GM18909 (cell line): ENCODE measurements at regions not wholly inside any gene's neighbourhood (a gene's known extent, or its start where the extent isn't known, plus 50 kb on each side); places are given as distances from the start of the nearest gene placed in this dataset.
"Not testable (repeated sequence)": the region's sequence is repeated elsewhere in the genome, so short reads cannot be mapped to it uniquely, and the experiment has no call there.

Experiments
- ATAC-seq: cut with Tn5 transposase; IDR thresholded peaks from one replicate; pipeline ENCODE4 v1.9.1; 2021; ENCODE audit warnings: mild to moderate bottlenecking; ENCODE audit not compliant: unreplicated experiment, poor library complexity

DNA sequence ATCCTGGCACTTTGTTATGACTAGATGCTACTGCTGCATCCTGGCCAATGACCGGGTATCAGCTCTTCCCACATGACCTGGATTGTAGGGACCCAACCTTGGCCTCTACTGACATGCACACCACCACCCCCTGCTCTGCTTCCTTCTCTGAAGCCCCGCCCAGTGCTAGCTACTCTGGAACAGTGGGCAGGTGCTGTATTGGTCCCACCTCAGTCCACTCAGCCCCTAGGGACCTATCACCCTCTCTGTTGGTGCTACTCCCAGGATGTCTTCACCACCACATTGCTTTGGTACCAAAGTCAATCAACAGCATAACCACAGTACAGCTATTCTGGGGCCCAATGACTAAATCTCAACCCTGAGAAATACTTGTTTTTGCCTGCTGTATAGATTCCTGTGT, 170.2 kb upstream of the PRICKLE2 start:
- ATAC-seq = no peak

DNA sequence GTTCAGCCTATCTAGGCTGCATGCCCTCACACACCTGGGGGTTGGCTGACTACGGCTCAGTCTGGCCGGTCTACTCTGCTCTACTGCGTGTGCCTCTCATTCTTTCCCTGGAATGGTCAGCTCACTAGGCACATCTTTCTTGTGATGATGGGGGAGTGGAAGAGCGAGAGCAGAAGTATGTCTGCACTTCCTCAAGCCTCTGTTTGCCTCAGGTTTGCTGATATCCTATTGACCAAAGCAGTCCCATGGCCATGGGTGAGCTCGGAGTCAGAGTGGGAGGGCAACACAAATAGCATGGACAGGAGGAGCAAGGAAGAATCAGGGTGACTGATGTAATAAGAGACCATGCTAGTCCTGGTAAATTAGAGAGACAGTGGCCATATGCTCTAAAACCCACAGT, 167.9 kb upstream of the PRICKLE2 start:
- ATAC-seq = no peak

- ATAC-seq = no peak
These were observed 166.7 kb upstream of the PRICKLE2 start for GRCh38 chr3:64392001-64392400.

- ATAC-seq = no peak
These were observed 165.6 kb upstream of the PRICKLE2 start for GRCh38 chr3:64390893-64391292.

GRCh38 chr3:64388886-64389285, 163.6 kb upstream of the PRICKLE2 start:
- ATAC-seq = no peak

GRCh38 chr3:64387688-64388087, 162.4 kb upstream of the PRICKLE2 start:
- no peak for ATAC-seq

DNA sequence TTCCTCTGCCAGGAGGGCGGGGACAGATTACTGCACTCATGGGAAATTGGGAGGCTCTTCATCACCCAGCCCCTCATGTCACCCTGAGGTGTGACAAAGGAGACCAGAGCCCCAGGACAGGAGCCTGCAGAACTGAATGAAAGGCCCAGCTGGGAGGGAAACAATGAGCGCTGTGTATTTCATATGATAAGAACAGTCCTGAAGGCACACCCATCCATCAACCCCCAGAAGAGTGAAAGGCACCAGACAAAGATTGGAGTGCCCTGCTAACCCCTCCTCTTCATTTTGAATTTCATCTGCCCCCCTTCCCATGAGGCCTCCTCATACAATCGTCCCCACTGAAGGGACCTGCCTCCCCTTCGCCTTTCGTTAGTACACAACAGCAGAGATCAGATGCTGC, 160.0 kb upstream of the PRICKLE2 start:
- ATAC-seq = no peak

GRCh38 chr3:64384561-64384960, 159.3 kb upstream of the PRICKLE2 start:
- ATAC-seq = no peak

- no peak for ATAC-seq
These were observed 156.9 kb upstream of the PRICKLE2 start for GRCh38 chr3:64382153-64382552.

- ATAC-seq = no peak
These were observed 156.1 kb upstream of the PRICKLE2 start for GRCh38 chr3:64381367-64381766.

- ATAC-seq = no peak
These were observed 155.3 kb upstream of the PRICKLE2 start for GRCh38 chr3:64380546-64380945.

DNA sequence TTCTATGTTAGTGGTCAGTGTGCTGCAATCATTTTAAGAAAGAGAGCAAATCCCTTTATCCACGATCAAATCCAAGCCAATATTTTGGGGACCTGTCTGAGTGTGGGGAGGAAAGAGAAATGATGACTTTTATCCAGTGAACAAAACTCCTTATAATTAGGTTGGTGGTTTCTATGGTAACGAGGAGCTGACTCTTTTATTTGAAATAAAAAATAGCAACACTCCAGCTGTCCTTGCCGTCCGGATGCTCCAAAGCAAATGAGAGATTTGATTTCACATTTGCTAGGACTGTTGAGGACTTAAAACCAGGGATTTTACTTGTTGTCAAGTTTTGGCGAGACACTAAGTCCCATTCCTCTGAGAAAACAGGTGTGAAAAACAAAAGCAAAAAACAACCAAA, 154.0 kb upstream of the PRICKLE2 start:
- ATAC-seq = no peak

- ATAC-seq = no peak
These were observed 152.7 kb upstream of the PRICKLE2 start for GRCh38 chr3:64377942-64378341.

GRCh38 chr3:64375737-64376136, 150.5 kb upstream of the PRICKLE2 start:
- no peak for ATAC-seq

- no peak for ATAC-seq
These were observed 144.1 kb upstream of the PRICKLE2 start for GRCh38 chr3:64369390-64369789.

GRCh38 chr3:64368257-64369020, 143.2 kb upstream of the PRICKLE2 start:
- ATAC-seq = no peak

GRCh38 chr3:64365877-64366276, 140.6 kb upstream of the PRICKLE2 start:
- ATAC-seq = no peak

- no peak for ATAC-seq
These were observed 138.6 kb upstream of the PRICKLE2 start for GRCh38 chr3:64363842-64364241.

DNA sequence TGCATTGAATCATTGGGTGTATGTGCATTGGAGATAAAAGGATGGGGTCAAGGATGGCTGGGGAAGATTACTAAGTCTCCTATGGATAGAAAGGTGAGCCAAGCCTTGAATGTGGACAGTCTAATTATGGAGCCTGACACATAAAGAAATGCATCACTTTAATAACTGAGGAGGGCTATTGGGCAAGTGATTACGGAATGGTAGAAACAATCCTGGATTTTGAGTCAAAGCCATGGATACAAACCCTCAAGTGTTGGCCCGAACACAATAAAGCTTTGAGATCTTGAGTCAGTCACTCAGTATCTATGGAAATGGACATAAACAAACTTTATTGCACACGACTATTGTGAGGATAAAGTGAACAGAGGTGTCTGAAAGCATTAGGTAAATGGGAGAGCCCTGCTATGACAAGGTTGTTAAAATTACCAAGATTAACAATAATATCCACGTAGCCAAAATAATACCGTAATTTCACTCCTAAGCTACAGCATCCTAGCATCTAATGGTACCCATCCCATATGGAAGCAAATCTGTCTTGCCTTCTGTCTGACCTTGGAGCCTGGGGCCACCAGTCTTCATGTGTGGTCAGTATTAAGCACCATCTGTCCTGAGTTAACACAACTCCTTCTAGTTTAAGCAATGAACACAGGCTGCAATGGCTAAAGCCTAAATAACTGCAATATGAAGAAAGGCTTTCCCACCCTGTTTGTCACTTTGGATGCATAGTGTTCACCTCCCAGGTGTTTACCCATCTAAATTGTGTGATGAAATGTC, 136.9 kb upstream of the PRICKLE2 start:
- no peak for ATAC-seq

DNA sequence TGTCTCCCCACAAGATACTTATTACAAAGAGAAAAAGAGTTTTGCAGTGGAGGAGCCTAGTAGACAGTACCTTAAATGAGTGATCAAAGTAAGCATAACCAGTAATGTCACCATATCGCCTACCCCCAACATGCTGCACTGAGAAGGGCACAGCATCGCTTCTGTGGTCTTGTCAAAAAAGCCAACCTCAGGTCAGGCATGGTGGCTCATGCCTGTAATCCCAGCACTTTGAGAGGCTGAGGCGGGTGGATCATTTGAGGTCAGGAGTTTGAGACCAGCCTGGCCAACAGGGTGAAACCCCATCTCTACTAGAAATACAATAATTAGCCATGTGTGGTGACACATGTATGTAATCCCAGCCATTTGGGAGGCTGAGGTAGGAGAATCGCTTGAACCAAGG, 135.8 kb upstream of the PRICKLE2 start:
- not testable (repeated sequence) for ATAC-seq

DNA sequence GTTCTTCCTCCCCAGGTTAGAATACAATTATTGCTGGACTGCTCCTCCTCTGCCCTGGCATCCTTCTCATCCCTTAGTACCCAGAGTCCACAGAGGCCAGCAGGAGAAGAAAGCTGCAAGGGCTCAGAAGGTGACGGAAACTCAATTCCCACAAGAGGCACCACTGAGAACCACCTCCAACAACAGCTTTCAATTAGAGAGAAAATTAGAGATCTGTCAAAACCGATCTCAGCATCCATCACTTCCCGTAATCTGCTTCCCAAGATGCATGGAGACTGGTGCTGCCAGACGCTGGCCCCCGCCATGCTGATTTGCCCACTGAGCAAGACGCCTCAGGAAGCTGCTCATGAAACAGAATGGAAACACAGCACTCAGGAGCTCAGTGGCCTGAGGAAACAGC, 135.0 kb upstream of the PRICKLE2 start:
- ATAC-seq = no peak

- ATAC-seq = no peak
These were observed 134.5 kb upstream of the PRICKLE2 start for GRCh38 chr3:64359735-64360134.
